ENCODE measurements at regions not wholly inside any gene's neighbourhood (a gene's known extent, or its start where the extent isn't known, plus 50 kb on each side); places are given as distances from the start of the nearest gene placed in this dataset.

DNA sequence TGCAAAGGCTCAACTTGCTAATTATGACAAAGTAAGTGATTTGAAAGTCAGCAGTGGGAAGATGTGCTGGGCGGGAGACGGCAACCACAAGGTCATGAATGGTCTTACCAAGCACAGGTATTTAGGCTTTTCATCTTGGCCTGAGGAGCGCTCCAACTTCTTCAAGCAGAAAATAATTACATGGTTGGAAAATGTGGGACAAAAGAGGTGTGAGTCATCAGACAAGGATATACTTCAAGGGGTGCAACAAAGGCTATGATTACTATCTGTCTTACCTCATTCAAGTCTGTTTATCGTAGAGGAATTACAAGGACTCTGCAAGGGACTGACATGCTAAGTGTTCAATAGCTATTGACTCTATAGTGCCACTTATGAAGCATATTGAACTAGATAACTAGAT lies 2005.7 kb downstream of the MRPL39 start (continued):
- TF ChIP-seq, protein P1, sequence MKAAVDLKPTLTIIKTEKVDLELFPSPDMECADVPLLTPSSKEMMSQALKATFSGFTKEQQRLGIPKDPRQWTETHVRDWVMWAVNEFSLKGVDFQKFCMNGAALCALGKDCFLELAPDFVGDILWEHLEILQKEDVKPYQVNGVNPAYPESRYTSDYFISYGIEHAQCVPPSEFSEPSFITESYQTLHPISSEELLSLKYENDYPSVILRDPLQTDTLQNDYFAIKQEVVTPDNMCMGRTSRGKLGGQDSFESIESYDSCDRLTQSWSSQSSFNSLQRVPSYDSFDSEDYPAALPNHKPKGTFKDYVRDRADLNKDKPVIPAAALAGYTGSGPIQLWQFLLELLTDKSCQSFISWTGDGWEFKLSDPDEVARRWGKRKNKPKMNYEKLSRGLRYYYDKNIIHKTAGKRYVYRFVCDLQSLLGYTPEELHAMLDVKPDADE (IDR thresholded peaks at IDR 0.05), result no peak
- TF ChIP-seq ZNF114 (CRISPR knock-in tag; IDR thresholded peaks at IDR 0.05) (no peak), ZNF331 (CRISPR knock-in tag; IDR thresholded peaks at IDR 0.05; ENCODE audit: low read depth) (no peak), NANOG (IDR thresholded peaks at IDR 0.05; ENCODE audit: borderline replicate concordance) (no peak)
- TF ChIP-seq, protein P2, sequence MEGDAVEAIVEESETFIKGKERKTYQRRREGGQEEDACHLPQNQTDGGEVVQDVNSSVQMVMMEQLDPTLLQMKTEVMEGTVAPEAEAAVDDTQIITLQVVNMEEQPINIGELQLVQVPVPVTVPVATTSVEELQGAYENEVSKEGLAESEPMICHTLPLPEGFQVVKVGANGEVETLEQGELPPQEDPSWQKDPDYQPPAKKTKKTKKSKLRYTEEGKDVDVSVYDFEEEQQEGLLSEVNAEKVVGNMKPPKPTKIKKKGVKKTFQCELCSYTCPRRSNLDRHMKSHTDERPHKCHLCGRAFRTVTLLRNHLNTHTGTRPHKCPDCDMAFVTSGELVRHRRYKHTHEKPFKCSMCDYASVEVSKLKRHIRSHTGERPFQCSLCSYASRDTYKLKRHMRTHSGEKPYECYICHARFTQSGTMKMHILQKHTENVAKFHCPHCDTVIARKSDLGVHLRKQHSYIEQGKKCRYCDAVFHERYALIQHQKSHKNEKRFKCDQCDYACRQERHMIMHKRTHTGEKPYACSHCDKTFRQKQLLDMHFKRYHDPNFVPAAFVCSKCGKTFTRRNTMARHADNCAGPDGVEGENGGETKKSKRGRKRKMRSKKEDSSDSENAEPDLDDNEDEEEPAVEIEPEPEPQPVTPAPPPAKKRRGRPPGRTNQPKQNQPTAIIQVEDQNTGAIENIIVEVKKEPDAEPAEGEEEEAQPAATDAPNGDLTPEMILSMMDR (conservative IDR thresholded peaks at IDR 0.05; ENCODE audit: low read depth in 2 of 2), result no peak
- TF ChIP-seq, protein P3, sequence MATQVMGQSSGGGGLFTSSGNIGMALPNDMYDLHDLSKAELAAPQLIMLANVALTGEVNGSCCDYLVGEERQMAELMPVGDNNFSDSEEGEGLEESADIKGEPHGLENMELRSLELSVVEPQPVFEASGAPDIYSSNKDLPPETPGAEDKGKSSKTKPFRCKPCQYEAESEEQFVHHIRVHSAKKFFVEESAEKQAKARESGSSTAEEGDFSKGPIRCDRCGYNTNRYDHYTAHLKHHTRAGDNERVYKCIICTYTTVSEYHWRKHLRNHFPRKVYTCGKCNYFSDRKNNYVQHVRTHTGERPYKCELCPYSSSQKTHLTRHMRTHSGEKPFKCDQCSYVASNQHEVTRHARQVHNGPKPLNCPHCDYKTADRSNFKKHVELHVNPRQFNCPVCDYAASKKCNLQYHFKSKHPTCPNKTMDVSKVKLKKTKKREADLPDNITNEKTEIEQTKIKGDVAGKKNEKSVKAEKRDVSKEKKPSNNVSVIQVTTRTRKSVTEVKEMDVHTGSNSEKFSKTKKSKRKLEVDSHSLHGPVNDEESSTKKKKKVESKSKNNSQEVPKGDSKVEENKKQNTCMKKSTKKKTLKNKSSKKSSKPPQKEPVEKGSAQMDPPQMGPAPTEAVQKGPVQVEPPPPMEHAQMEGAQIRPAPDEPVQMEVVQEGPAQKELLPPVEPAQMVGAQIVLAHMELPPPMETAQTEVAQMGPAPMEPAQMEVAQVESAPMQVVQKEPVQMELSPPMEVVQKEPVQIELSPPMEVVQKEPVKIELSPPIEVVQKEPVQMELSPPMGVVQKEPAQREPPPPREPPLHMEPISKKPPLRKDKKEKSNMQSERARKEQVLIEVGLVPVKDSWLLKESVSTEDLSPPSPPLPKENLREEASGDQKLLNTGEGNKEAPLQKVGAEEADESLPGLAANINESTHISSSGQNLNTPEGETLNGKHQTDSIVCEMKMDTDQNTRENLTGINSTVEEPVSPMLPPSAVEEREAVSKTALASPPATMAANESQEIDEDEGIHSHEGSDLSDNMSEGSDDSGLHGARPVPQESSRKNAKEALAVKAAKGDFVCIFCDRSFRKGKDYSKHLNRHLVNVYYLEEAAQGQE (IDR thresholded peaks at IDR 0.05; ENCODE audit: unreplicated experiment), result no peak

DNA sequence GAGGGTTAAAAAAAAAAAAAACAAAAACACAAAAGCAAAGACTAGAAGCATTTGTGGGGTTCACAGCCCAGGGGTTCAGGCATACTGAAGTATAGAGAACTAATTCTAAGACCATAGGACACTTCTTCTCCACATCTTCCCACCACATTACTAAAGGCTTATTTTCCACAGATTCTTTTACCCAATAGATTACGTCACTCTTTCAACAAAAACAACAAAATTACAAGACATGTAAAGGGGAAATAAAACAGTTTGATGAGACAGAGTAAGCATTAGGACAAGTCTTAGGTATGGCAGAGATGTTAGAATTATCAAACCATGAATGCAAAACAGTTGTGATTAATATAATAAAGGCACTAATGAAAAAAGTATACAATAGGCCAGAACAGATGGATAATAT lies 2013.7 kb downstream of the MRPL39 start:
- H3K4me1 ChIP-seq (ENCODE audit: insufficient read depth), result no peaks in the 10 kb centered on the region
- Mint-ChIP-seq H3K36me3 (ENCODE audit: low read depth) (no peaks in the 10 kb centered on the region), H3K27ac (no peak overlapping the region), H3K9me3 (peaks cover 25% of the 10 kb centered on the region; the same call in 2 of the 3 replicates), H3K4me1 (peaks cover 3% of the 10 kb centered on the region; the same call in 1 of the 3 replicates), H3K4me3 (no peak overlapping the region), H3K27me3 (ENCODE audit: insufficient read depth, low read depth, poor library complexity) (no peaks in the 10 kb centered on the region)
- no peak overlapping the region for H3K4me2 ChIP-seq
- H3K27me3 ChIP-seq (ENCODE audit: insufficient read depth), result no peaks in the 10 kb centered on the region
- DNase-seq (ENCODE audit: low spot score) (no peak), ATAC-seq (no peak)
- H3K36me3 ChIP-seq (ENCODE audit: insufficient read depth), result no peaks in the 10 kb centered on the region
- no peak overlapping the region for H3K27ac ChIP-seq (ENCODE audit: low read depth)
- H4K20me1 ChIP-seq (replicated peaks; ENCODE audit: insufficient read depth), result no peaks in the 10 kb centered on the region
- no peaks in the 10 kb centered on the region for H3F3A ChIP-seq (replicated peaks; ENCODE audit: low read depth)
- no peaks in the 10 kb centered on the region for H3K79me2 ChIP-seq (replicated peaks; ENCODE audit: insufficient read depth)
- no peak overlapping the region for H3K4me3 ChIP-seq
- no peaks in the 10 kb centered on the region for H3K9me2 ChIP-seq (ENCODE audit: insufficient read depth)
- no peak overlapping the region for H2AFZ ChIP-seq
- TF ChIP-seq, protein P2 (conservative IDR thresholded peaks at IDR 0.05; ENCODE audit: low read depth in 2 of 2), result no peak
- TF ChIP-seq, protein P3 (IDR thresholded peaks at IDR 0.05; ENCODE audit: unreplicated experiment), result no peak
- TF ChIP-seq ZNF114 (CRISPR knock-in tag; IDR thresholded peaks at IDR 0.05), result no peak
- no peak for TF ChIP-seq CREB1 (CRISPR knock-in tag; IDR thresholded peaks at IDR 0.05; ENCODE audit: low read depth)
- TF ChIP-seq STAT1 (IDR thresholded peaks at IDR 0.05; ENCODE audit: unreplicated experiment), result no peak

Data from GM23338 (cell line).